ENCODE measurements at regions not wholly inside any gene's neighbourhood (a gene's known extent, or its start where the extent isn't known, plus 50 kb on each side); places are given as distances from the start of the nearest gene placed in this dataset.

DNA sequence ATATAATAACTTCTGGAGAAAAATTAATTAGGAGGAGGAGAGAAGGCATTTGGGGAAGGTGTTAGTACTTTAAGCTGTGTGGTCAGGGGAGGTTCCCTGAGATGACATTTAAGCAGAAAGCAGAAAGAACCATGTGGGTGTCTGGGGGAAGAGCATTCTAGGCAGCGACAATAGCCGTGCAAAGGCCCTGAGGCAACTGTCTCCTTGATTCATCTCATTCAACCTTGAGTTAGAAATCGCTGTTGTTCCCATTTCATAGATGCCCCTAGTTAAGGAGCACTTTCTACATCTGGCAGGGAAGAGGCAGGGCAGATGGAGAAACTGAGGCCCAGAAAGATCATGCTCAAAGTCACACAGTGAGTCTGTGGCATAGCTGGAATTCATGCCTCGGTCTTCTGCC lies 108.6 kb upstream of the RUNX3 start:
- Histone ChIP-seq H2BK15ac (ENCODE audit: low read depth, low read length) (no peak overlapping the region), H3K14ac (replicated peaks; ENCODE audit: low read depth, low read length) (no peak overlapping the region), H4K20me1 (ENCODE audit: insufficient read depth, low read length) (no peaks in the 10 kb centered on the region), H4K8ac (ENCODE audit: low read depth in 2 of 2, low read length in 2 of 2) (no peak overlapping the region), H3K27ac (ENCODE audit: insufficient read depth, low read length) (no peak overlapping the region), H4K5ac (ENCODE audit: low read depth, low read length) (no peak overlapping the region), H2BK5ac (ENCODE audit: low read depth, low read length, poor library complexity, severe bottlenecking) (no peak overlapping the region), H3K23ac (ENCODE audit: low read depth, low read length) (no peak overlapping the region), H2AFZ (replicated peaks; ENCODE audit: low read length, poor library complexity) (no peak overlapping the region), H2AK5ac (ENCODE audit: low read depth, low read length) (no peak overlapping the region), H3K79me1 (ENCODE audit: low read depth in 1 of 2, low read length in 2 of 2) (no peaks in the 10 kb centered on the region), H3K18ac (ENCODE audit: low read depth, low read length) (no peak overlapping the region), H3K4me3 (ENCODE audit: insufficient read depth, low read depth, low read length) (no peak overlapping the region), H3K36me3 (ENCODE audit: control insufficient read depth, insufficient read depth, low read length) (no peaks in the 10 kb centered on the region), H3K9ac (ENCODE audit: low read depth, low read length) (no peak overlapping the region), H3K4me1 (ENCODE audit: control insufficient read depth, insufficient read depth, low read length) (no peaks in the 10 kb centered on the region), H4K91ac (ENCODE audit: insufficient read depth, low read depth, low read length) (no peak overlapping the region), H2BK120ac (ENCODE audit: low read depth, low read length) (no peak overlapping the region), H3K4ac (ENCODE audit: low read depth, low read length) (no peak overlapping the region), H3K4me2 (ENCODE audit: low read depth, low read length) (no peak overlapping the region), H3K56ac (ENCODE audit: extremely low read depth, insufficient read depth, low read length) (no peak overlapping the region), H3K9me3 (ENCODE audit: control insufficient read depth, insufficient read depth, low read length) (peaks cover 4% of the 10 kb centered on the region), H3K27me3 (ENCODE audit: control insufficient read depth, insufficient read depth, low read length) (peaks cover 37% of the 10 kb centered on the region), H2BK20ac (ENCODE audit: low read depth, low read length) (no peak overlapping the region), H3K9me1 (ENCODE audit: insufficient read depth, low read length) (peaks cover 6% of the 10 kb centered on the region; the same call in 1 of the 2 replicates), H2AK9ac (replicated peaks; ENCODE audit: low read depth, low read length, poor library complexity) (no peak overlapping the region)
- POLR2A ChIA-PET (ENCODE audit: unreplicated experiment) = no interaction called here
- CTCF ChIA-PET = interaction anchor here (0.6 to 1.9 kb wide), 4 partner anchors 8 to 179 kb away, joined by 3 to 6 read pairs (median 6); no protein-coding TSS in a partner anchor
- BruUV-seq (replicated peaks) = no TSS peak
- TF ChIP-seq MAZ (IDR thresholded peaks at IDR 0.05; ENCODE audit: borderline replicate concordance, low read depth, low read length) (no peak), NFE2L2 (IDR thresholded peaks at IDR 0.05; ENCODE audit: low read depth, low read length) (no peak), RCOR1 (IDR thresholded peaks at IDR 0.05; ENCODE audit: insufficient replicate concordance, low read length) (no peak), CHD1 (IDR thresholded peaks at IDR 0.05; ENCODE audit: low read depth, low read length) (no peak), MXI1 (IDR thresholded peaks at IDR 0.05; ENCODE audit: borderline replicate concordance, low read depth, low read length) (no peak), SMC3 (IDR thresholded peaks at IDR 0.05; ENCODE audit: low read depth, low read length) (no peak), POLR2A (IDR thresholded peaks at IDR 0.05; ENCODE audit: low read depth, low read length) (no peak), BHLHE40 (IDR thresholded peaks at IDR 0.05; ENCODE audit: low read depth, low read length) (no peak), RAD21 (IDR thresholded peaks at IDR 0.05; ENCODE audit: low read length) (no peak), FOS (IDR thresholded peaks at IDR 0.05; ENCODE audit: low read depth, low read length) (no peak)
- in situ Hi-C loops (cut with MboI; ENCODE audit: low sequenced_read_pairs) = loop anchor here (5.0 kb wide), 1 partner anchor 96 kb away; no protein-coding TSS in a partner anchor
- intact Hi-C loops (cut with micrococcal nuclease) = no loop called here
- no peak for ATAC-seq (ENCODE audit: low read depth)
- dilution Hi-C loops (cut with HindIII; ENCODE audit: low sequenced_read_pairs, unreplicated experiment) = no loop called here
- DNase-seq = no peak
- WGBS, 2 experiments (ENCODE audit: extremely low coverage in 2 of 2, insufficient read length in 1 of 2) = no CpG with 5 or more reads among the region's 4 CpGs

Data from IMR-90 (cell line).